ENCODE measurements at regions not wholly inside any gene's neighbourhood (a gene's known extent, or its start where the extent isn't known, plus 50 kb on each side); places are given as distances from the start of the nearest gene placed in this dataset.

- TF ChIP-seq, protein P1, sequence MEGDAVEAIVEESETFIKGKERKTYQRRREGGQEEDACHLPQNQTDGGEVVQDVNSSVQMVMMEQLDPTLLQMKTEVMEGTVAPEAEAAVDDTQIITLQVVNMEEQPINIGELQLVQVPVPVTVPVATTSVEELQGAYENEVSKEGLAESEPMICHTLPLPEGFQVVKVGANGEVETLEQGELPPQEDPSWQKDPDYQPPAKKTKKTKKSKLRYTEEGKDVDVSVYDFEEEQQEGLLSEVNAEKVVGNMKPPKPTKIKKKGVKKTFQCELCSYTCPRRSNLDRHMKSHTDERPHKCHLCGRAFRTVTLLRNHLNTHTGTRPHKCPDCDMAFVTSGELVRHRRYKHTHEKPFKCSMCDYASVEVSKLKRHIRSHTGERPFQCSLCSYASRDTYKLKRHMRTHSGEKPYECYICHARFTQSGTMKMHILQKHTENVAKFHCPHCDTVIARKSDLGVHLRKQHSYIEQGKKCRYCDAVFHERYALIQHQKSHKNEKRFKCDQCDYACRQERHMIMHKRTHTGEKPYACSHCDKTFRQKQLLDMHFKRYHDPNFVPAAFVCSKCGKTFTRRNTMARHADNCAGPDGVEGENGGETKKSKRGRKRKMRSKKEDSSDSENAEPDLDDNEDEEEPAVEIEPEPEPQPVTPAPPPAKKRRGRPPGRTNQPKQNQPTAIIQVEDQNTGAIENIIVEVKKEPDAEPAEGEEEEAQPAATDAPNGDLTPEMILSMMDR (IDR thresholded peaks at IDR 0.05; ENCODE audit: poor library complexity), result no peak
- TF ChIP-seq EZH2 (IDR thresholded peaks at IDR 0.05; ENCODE audit: borderline replicate concordance), result no peak
Observed at GRCh38 chr2:793236-793635, 116.0 kb upstream of the TMEM18 start.

Measured in hepatocyte (in vitro differentiated cells).